Prostate gland (tissue), 2 donors: ENCODE measurements at regions not wholly inside any gene's neighbourhood (a gene's known extent, or its start where the extent isn't known, plus 50 kb on each side); places are given as distances from the start of the nearest gene placed in this dataset.

Experiments
- DNase-seq: peaks from one replicate; pipeline ENCODE4 v3.0.0-alpha.2; 2019; ENCODE audit warnings: low spot score
- H3K27ac ChIP-seq, 2 donors: fragments of 200-600 bp; sonication (generic); 2 replicates each; pipeline ENCODE4 v1.5.1; 2017 to 2019
- H3K27me3 ChIP-seq: fragments of 200-600 bp; sonication (generic); replicated peaks from 2 replicates; pipeline ENCODE4 v1.5.1; 2019; ENCODE audit not compliant: insufficient read depth
- H3K36me3 ChIP-seq, 2 donors: fragments of 200-600 bp; sonication (generic); 1 replicate in 1 of 2; 2 replicates in 1 of 2; pipeline versions ENCODE4 v1.5.1 to v1.8.1; 2017 to 2019
- H3K4me1 ChIP-seq: fragments of 200-600 bp; sonication (generic); replicated peaks from 2 replicates; pipeline ENCODE4 v1.5.1; 2019
- H3K4me3 ChIP-seq, 2 donors: fragments of 200-600 bp; sonication (generic); 2 replicates each; pipeline ENCODE4 v1.5.1; 2017 to 2019
- H3K9me3 ChIP-seq: fragments of 200-600 bp; sonication (generic); 2 replicates; pipeline ENCODE4 v1.5.1; 2017
- CTCF ChIP-seq, 4 experiments: fragments of 200-600 bp in 2 of 4; fragments of 450-650 bp in 2 of 4; sonication (generic) in 2 of 4; IDR thresholded peaks; 1 replicate in 3 of 4; 2 replicates in 1 of 4; pipeline ENCODE4 v1.5.1; 2016 to 2019; ENCODE audit warnings: antibody characterized with exemption in 4 of 4, mild to moderate bottlenecking in 2 of 4, moderate library complexity in 2 of 4
- POLR2A ChIP-seq: fragments of 450-650 bp; IDR thresholded peaks from one replicate; pipeline ENCODE4 v1.6.1; 2016; ENCODE audit warnings: antibody characterized with exemption, mild to moderate bottlenecking
- POLR2AphosphoS5 ChIP-seq: sonication (generic); formaldehyde crosslinking; IDR thresholded peaks from one replicate; pipeline ENCODE4 v1.6.1; 2017; ENCODE audit warnings: antibody characterized with exemption
- WGBS: methylation state at CpG from one replicate; pipeline ENCODE4 v1.1.5; 2018; 5-methylcytosine and 5-hydroxymethylcytosine counted together
- intact Hi-C: fragments of 100-400 bp; cut with DNase I; formaldehyde crosslinking; loops from one replicate; pipeline ENCODE4 v1.14.2; 2022

GRCh38 chr21:29477347-29477746, 178.6 kb downstream of the BACH1 start:
- Histone ChIP-seq H3K27me3 (no peaks in the 10 kb centered on the region), H3K36me3 (no peaks in the 10 kb centered on the region), H3K9me3 (no peaks in the 10 kb centered on the region), H3K4me3 (no peak overlapping the region), H3K4me1 (no peaks in the 10 kb centered on the region), H3K27ac (no peak overlapping the region)
- 88% methylated on average over 5 of the region's 5 CpGs for WGBS
- DNase-seq, result no peak
- intact Hi-C loops, result no loop called here
- no peak for TF ChIP-seq POLR2A
- TF ChIP-seq CTCF (IDR thresholded peaks at IDR 0.05), result no peak
- no peak for TF ChIP-seq POLR2AphosphoS5

- no peak overlapping the region for H3K27ac ChIP-seq
- no peaks in the 10 kb centered on the region for H3K4me1 ChIP-seq
- DNase-seq, result no peak
- no peaks in the 10 kb centered on the region for H3K9me3 ChIP-seq
- H3K4me3 ChIP-seq, result no peak overlapping the region
- intact Hi-C loops, result no loop called here
- no peaks in the 10 kb centered on the region for H3K36me3 ChIP-seq
- no peaks in the 10 kb centered on the region for H3K27me3 ChIP-seq
- WGBS, result 94% methylated on average over 5 of the region's 5 CpGs
- TF ChIP-seq POLR2A (no peak), POLR2AphosphoS5 (no peak), CTCF (IDR thresholded peaks at IDR 0.05) (no peak)
Measured at GRCh38 chr21:29477941-29478340, 179.2 kb downstream of the BACH1 start.

- Histone ChIP-seq H3K4me1 (no peaks in the 10 kb centered on the region), H3K36me3 (no peaks in the 10 kb centered on the region), H3K27me3 (no peaks in the 10 kb centered on the region), H3K27ac (no peak overlapping the region), H3K4me3 (no peak overlapping the region), H3K9me3 (no peaks in the 10 kb centered on the region)
- intact Hi-C loops, result no loop called here
- DNase-seq, result no peak
- TF ChIP-seq POLR2A, result no peak
- no peak for TF ChIP-seq CTCF (IDR thresholded peaks at IDR 0.05)
- no peak for TF ChIP-seq POLR2AphosphoS5
- 96% methylated on average over 5 of the region's 5 CpGs for WGBS
Measured at GRCh38 chr21:29481081-29481480, 182.4 kb downstream of the BACH1 start.

- H3K9me3 ChIP-seq, result no peaks in the 10 kb centered on the region
- no peak for DNase-seq
- 83% methylated on average over 2 of the region's 2 CpGs for WGBS
- H3K27me3 ChIP-seq, result no peaks in the 10 kb centered on the region
- no peak overlapping the region for H3K27ac ChIP-seq
- H3K36me3 ChIP-seq, result no peaks in the 10 kb centered on the region
- intact Hi-C loops, result no loop called here
- H3K4me3 ChIP-seq, result no peak overlapping the region
- H3K4me1 ChIP-seq, result no peaks in the 10 kb centered on the region
- TF ChIP-seq CTCF (IDR thresholded peaks at IDR 0.05) (no peak), POLR2A (no peak), POLR2AphosphoS5 (no peak)
Measured at GRCh38 chr21:29481641-29482040, 182.9 kb downstream of the BACH1 start.

- Histone ChIP-seq H3K4me3 (no peak overlapping the region), H3K9me3 (no peaks in the 10 kb centered on the region), H3K27ac (no peak overlapping the region), H3K4me1 (no peaks in the 10 kb centered on the region), H3K27me3 (no peaks in the 10 kb centered on the region), H3K36me3 (no peaks in the 10 kb centered on the region)
- no peak for DNase-seq
- TF ChIP-seq CTCF (IDR thresholded peaks at IDR 0.05), result no peak
- no peak for TF ChIP-seq POLR2A
- TF ChIP-seq POLR2AphosphoS5, result no peak
- intact Hi-C loops, result no loop called here
Measured at GRCh38 chr21:29486306-29486807, 187.6 kb downstream of the BACH1 start.
